ENCODE measurements at regions not wholly inside any gene's neighbourhood (a gene's known extent, or its start where the extent isn't known, plus 50 kb on each side); places are given as distances from the start of the nearest gene placed in this dataset.

GRCh38 chr17:33966410-33967059 lies 288.6 kb upstream of the CCL2 start:
- BruUV-seq (replicated peaks): no TSS peak
- intact Hi-C loops (cut with micrococcal nuclease): no loop called here
- Histone ChIP-seq H3K4me1 (ENCODE audit: control insufficient read depth, extremely low read depth, insufficient read depth, low read length) (no peaks in the 10 kb centered on the region), H3K36me3 (ENCODE audit: control insufficient read depth in 2 of 2, extremely low read depth in 1 of 2, insufficient read depth in 2 of 2, low read length in 2 of 2) (no peaks in the 10 kb centered on the region), H3K4me3 (replicated peaks in 1 of 3; ENCODE audit: insufficient read depth in 1 of 3, low read depth in 1 of 3, low read length in 3 of 3) (no peak overlapping the region), H3K4me2 (ENCODE audit: insufficient read depth, low read length) (no peak overlapping the region), H3K27ac (ENCODE audit: insufficient read depth, low read depth, low read length) (no peak overlapping the region), H2AFZ (ENCODE audit: low read depth, low read length) (no peak overlapping the region), H3K9ac (replicated peaks; ENCODE audit: extremely low read depth, insufficient read depth, low read length) (no peak overlapping the region), H3K27me3 (ENCODE audit: control insufficient read depth in 2 of 2, insufficient read depth in 2 of 2, low read length in 2 of 2) (no peaks in the 10 kb centered on the region), H3K9me1 (replicated peaks; ENCODE audit: control insufficient read depth, extremely low read depth, insufficient read depth, low read length) (no peaks in the 10 kb centered on the region), H3K9me3 (replicated peaks; ENCODE audit: control insufficient read depth, insufficient read depth, low read length) (no peaks in the 10 kb centered on the region), H3K79me2 (ENCODE audit: control insufficient read depth, insufficient read depth, low read length) (no peaks in the 10 kb centered on the region), H4K20me1 (replicated peaks; ENCODE audit: control insufficient read depth, extremely low read depth, insufficient read depth, low read length) (no peaks in the 10 kb centered on the region)
- CTCF ChIA-PET: no interaction called here
- no peak for FAIRE-seq
- TF ChIP-seq POLR2AphosphoS5 (IDR thresholded peaks at IDR 0.05; ENCODE audit: insufficient read depth, low read depth, low read length): no peak
- DNase-seq (ENCODE audit: low read depth, low spot score): no peak
- dilution Hi-C loops (cut with MboI; ENCODE audit: extremely low pct_ligation_motif_present, low sequenced_read_pairs): no loop called here
- POLR2A ChIA-PET: interaction anchor here (0.5 kb wide), 1 partner anchor 509 kb away, joined by 4 read pairs; no protein-coding TSS in a partner anchor

- no TSS peak for BruUV-seq (replicated peaks)
- TF ChIP-seq EZH2 (IDR thresholded peaks at IDR 0.05; ENCODE audit: borderline replicate concordance, low read depth, low read length, severe bottlenecking): no peak
- no peak for TF ChIP-seq MAX (IDR thresholded peaks at IDR 0.05; ENCODE audit: insufficient read depth, insufficient read length)
- no peak for TF ChIP-seq POLR2A (IDR thresholded peaks at IDR 0.05; ENCODE audit: low read depth, low read length)
- no peak for TF ChIP-seq CTCF (IDR thresholded peaks at IDR 0.05; ENCODE audit: extremely low read depth in 1 of 2, insufficient read depth in 1 of 2, low read depth in 1 of 2, low read length in 2 of 2)
- TF ChIP-seq GATA2 (IDR thresholded peaks at IDR 0.05; ENCODE audit: insufficient read depth, insufficient read length, low read depth, low read length): no peak
- no peak for TF ChIP-seq JUN (IDR thresholded peaks at IDR 0.05; ENCODE audit: borderline replicate concordance, insufficient read depth, insufficient read length, low read depth)
- TF ChIP-seq MYC (IDR thresholded peaks at IDR 0.05; ENCODE audit: low read depth, low read length): no peak
- no peak for TF ChIP-seq POLR2AphosphoS5 (IDR thresholded peaks at IDR 0.05; ENCODE audit: insufficient read depth, low read depth, low read length)
- TF ChIP-seq FOS (IDR thresholded peaks at IDR 0.05; ENCODE audit: borderline replicate concordance, insufficient read depth, low read length): no peak
- Histone ChIP-seq H3K9me3 (replicated peaks; ENCODE audit: control insufficient read depth, insufficient read depth, low read length) (no peaks in the 10 kb centered on the region), H3K9ac (replicated peaks; ENCODE audit: extremely low read depth, insufficient read depth, low read length) (no peak overlapping the region), H3K27ac (ENCODE audit: insufficient read depth, low read depth, low read length) (no peak overlapping the region), H2AFZ (ENCODE audit: low read depth, low read length) (no peak overlapping the region), H3K36me3 (ENCODE audit: control insufficient read depth in 2 of 2, extremely low read depth in 1 of 2, insufficient read depth in 2 of 2, low read length in 2 of 2) (no peaks in the 10 kb centered on the region), H4K20me1 (replicated peaks; ENCODE audit: control insufficient read depth, extremely low read depth, insufficient read depth, low read length) (no peaks in the 10 kb centered on the region), H3K4me1 (ENCODE audit: control insufficient read depth, extremely low read depth, insufficient read depth, low read length) (no peaks in the 10 kb centered on the region), H3K4me3 (replicated peaks in 1 of 3; ENCODE audit: insufficient read depth in 1 of 3, low read depth in 1 of 3, low read length in 3 of 3) (no peak overlapping the region), H3K4me2 (ENCODE audit: insufficient read depth, low read length) (no peak overlapping the region), H3K79me2 (ENCODE audit: control insufficient read depth, insufficient read depth, low read length) (no peaks in the 10 kb centered on the region), H3K9me1 (replicated peaks; ENCODE audit: control insufficient read depth, extremely low read depth, insufficient read depth, low read length) (no peaks in the 10 kb centered on the region), H3K27me3 (ENCODE audit: control insufficient read depth in 2 of 2, insufficient read depth in 2 of 2, low read length in 2 of 2) (no peaks in the 10 kb centered on the region)
- CTCF ChIA-PET: no interaction called here
- dilution Hi-C loops (cut with MboI; ENCODE audit: extremely low pct_ligation_motif_present, low sequenced_read_pairs): no loop called here
- FAIRE-seq: no peak
- DNase-seq (ENCODE audit: low read depth, low spot score): no peak
- POLR2A ChIA-PET: no interaction called here
- intact Hi-C loops (cut with micrococcal nuclease): no loop called here
Measured at GRCh38 chr17:33967608-33968349, 287.3 kb upstream of the CCL2 start.

Data from endothelial cell of umbilical vein (primary cell).